Testis (tissue), 2 donors: ENCODE measurements at regions not wholly inside any gene's neighbourhood (a gene's known extent, or its start where the extent isn't known, plus 50 kb on each side); places are given as distances from the start of the nearest gene placed in this dataset.

Experiments used
- DNase-seq: peaks from one replicate; pipeline ENCODE4 v3.0.0-alpha.2; 2019
- H3K27ac ChIP-seq, 2 donors: fragments of 200-600 bp; sonication (generic); one replicate each; pipeline ENCODE4 v1.5.1; 2019
- H3K27me3 ChIP-seq: fragments of 200-600 bp; sonication (generic); one replicate; pipeline ENCODE4 v1.5.1; 2019
- H3K36me3 ChIP-seq: fragments of 200-600 bp; sonication (generic); one replicate; pipeline ENCODE4 v1.5.1; 2017; ENCODE audit warnings: low read depth; ENCODE audit errors: missing control alignments
- H3K4me1 ChIP-seq: fragments of 200-600 bp; sonication (generic); one replicate; pipeline ENCODE4 v1.5.1; 2019
- H3K4me3 ChIP-seq, 2 donors: fragments of 200-600 bp; sonication (generic); one replicate each; pipeline ENCODE4 v1.5.1; 2017 to 2019
- H3K9me3 ChIP-seq: fragments of 200-600 bp; sonication (generic); one replicate; pipeline ENCODE4 v1.5.1; 2017
- POLR2A ChIP-seq: fragments of 450-650 bp; IDR thresholded peaks from one replicate; pipeline ENCODE4 v1.6.1; 2017; ENCODE audit warnings: antibody characterized with exemption, mild to moderate bottlenecking, moderate library complexity
- WGBS, 2 donors: methylation state at CpG; one replicate each; pipeline ENCODE4 v1.1.5; 2018; 5-methylcytosine and 5-hydroxymethylcytosine counted together
- intact Hi-C: fragments of 100-400 bp; cut with DNase I; formaldehyde crosslinking; loops from one replicate; pipeline ENCODE4 v1.15.1; 2023; ENCODE audit warnings: low total_unique reads
- TF ChIP-seq, protein P1 (sequence below), 3 experiments: fragments of 450-650 bp in 2 of 3; fragments of 200-600 bp in 1 of 3; sonication (generic) in 1 of 3; IDR thresholded peaks; one replicate each; pipeline ENCODE4 v1.5.1; 2016 to 2019; ENCODE audit warnings: antibody characterized with exemption in 3 of 3, mild to moderate bottlenecking in 2 of 3, moderate library complexity in 1 of 3

DNA sequence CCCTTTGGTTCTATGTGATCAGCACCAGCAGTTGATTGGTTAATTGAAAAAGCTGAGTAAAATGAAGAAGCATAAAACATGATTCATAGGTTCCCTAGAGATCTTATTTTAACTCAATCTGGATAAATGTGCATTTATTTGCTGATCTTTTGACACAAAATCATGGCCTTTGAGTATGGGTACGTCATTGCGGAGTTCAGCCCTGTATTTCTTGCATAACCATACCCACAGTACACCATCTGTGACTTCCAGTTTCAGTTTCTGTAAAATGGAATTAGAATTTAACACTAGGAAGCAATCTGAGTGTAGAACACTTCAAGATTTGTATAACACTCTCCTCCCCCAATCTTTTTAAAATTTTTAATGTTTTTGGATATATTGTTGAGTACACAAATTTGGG is 358.2 kb downstream of the DDX10 start:
- TF ChIP-seq POLR2A: no peak
- TF ChIP-seq, protein P1, sequence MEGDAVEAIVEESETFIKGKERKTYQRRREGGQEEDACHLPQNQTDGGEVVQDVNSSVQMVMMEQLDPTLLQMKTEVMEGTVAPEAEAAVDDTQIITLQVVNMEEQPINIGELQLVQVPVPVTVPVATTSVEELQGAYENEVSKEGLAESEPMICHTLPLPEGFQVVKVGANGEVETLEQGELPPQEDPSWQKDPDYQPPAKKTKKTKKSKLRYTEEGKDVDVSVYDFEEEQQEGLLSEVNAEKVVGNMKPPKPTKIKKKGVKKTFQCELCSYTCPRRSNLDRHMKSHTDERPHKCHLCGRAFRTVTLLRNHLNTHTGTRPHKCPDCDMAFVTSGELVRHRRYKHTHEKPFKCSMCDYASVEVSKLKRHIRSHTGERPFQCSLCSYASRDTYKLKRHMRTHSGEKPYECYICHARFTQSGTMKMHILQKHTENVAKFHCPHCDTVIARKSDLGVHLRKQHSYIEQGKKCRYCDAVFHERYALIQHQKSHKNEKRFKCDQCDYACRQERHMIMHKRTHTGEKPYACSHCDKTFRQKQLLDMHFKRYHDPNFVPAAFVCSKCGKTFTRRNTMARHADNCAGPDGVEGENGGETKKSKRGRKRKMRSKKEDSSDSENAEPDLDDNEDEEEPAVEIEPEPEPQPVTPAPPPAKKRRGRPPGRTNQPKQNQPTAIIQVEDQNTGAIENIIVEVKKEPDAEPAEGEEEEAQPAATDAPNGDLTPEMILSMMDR (IDR thresholded peaks at IDR 0.05): no peak
- WGBS, 2 donors: 73 to 82% methylated on average over 2 of the region's 2 CpGs
- DNase-seq: no peak
- Histone ChIP-seq H3K27me3 (no peaks in the 10 kb centered on the region), H3K27ac (no peak overlapping the region), H3K36me3 (no peaks in the 10 kb centered on the region), H3K9me3 (no peaks in the 10 kb centered on the region), H3K4me1 (no peaks in the 10 kb centered on the region), H3K4me3 (no peak overlapping the region)
- intact Hi-C loops: no loop called here

DNA sequence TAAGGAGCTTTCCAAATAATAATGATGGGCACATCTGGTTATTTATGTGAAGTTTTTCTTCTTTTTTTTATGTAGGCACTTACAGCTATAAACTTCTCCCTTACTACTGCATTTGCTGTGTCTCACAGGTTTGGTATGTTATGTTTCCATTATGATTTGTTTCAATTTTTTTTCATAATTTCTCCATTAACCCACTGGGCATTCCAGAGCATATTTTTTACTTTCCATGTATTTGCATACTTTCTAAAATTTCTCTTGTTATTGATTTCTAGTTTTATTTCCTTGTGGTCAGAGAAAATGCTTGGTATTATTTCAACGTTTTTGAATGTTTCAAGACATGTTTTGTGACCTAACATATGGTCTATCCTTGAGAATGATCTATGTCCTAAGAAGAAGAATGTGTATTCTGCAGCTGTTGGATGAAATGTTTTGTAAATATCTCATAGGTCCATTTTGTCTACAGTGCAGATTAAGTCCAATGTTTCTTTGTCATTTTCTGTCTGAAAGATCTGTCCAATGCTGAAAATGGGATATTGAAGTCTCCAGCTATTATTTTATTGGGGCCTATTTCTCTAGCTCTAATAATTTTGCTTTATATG is 362.1 kb downstream of the DDX10 start:
- DNase-seq: no peak
- intact Hi-C loops: no loop called here
- 51 to 57% methylated on average over 1 of the region's 1 CpG for WGBS, 2 donors
- Histone ChIP-seq H3K9me3 (no peaks in the 10 kb centered on the region), H3K27me3 (no peaks in the 10 kb centered on the region), H3K4me1 (no peaks in the 10 kb centered on the region), H3K36me3 (no peaks in the 10 kb centered on the region), H3K4me3 (no peak overlapping the region), H3K27ac (no peak overlapping the region)
- TF ChIP-seq, protein P1 (IDR thresholded peaks at IDR 0.05): no peak
- no peak for TF ChIP-seq POLR2A

DNA sequence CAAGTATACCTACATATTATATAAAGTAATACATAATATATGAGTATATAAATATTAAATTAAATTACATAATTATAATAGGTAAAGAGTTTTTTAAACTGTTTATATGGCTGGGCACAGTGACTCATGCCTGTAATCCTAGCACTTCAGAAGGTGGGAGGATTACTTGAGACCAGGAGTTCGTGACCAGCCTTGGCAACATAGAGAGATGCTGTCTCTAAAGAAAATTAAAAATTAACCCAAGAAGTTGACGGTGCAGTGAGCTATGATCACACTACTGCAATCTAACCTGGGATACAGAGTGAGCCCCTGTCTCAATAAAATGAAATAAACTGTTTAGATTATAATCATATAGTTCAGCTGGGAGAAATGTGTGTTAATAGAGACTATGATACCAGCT is 363.0 kb downstream of the DDX10 start:
- WGBS, 2 donors: 92 to 94% methylated on average over 2 of the region's 2 CpGs
- H3K4me3 ChIP-seq: no peak overlapping the region
- no peaks in the 10 kb centered on the region for H3K9me3 ChIP-seq
- no peaks in the 10 kb centered on the region for H3K4me1 ChIP-seq
- H3K27me3 ChIP-seq: no peaks in the 10 kb centered on the region
- TF ChIP-seq POLR2A: no peak
- TF ChIP-seq, protein P1 (IDR thresholded peaks at IDR 0.05): no peak
- DNase-seq: no peak
- no peaks in the 10 kb centered on the region for H3K36me3 ChIP-seq
- intact Hi-C loops: no loop called here
- no peak overlapping the region for H3K27ac ChIP-seq

GRCh38 chr11:109029927-109030326 is 365.1 kb downstream of the DDX10 start:
- Histone ChIP-seq H3K27ac (no peak overlapping the region), H3K9me3 (no peaks in the 10 kb centered on the region), H3K4me3 (no peak overlapping the region), H3K36me3 (no peaks in the 10 kb centered on the region), H3K4me1 (no peaks in the 10 kb centered on the region), H3K27me3 (no peaks in the 10 kb centered on the region)
- no peak for TF ChIP-seq POLR2A
- TF ChIP-seq, protein P1 (IDR thresholded peaks at IDR 0.05): no peak
- intact Hi-C loops: no loop called here
- DNase-seq: no peak
- 72 to 74% methylated on average over 5 of the region's 5 CpGs for WGBS, 2 donors

- Histone ChIP-seq H3K36me3 (no peaks in the 10 kb centered on the region), H3K27ac (no peak overlapping the region), H3K4me1 (no peaks in the 10 kb centered on the region), H3K9me3 (no peaks in the 10 kb centered on the region), H3K27me3 (no peaks in the 10 kb centered on the region), H3K4me3 (no peak overlapping the region)
- WGBS, 2 donors: 82 to 89% methylated on average over 2 of the region's 2 CpGs
- no peak for DNase-seq
- TF ChIP-seq POLR2A: no peak
- TF ChIP-seq, protein P1 (IDR thresholded peaks at IDR 0.05): no peak
- intact Hi-C loops: no loop called here
These were observed 368.9 kb downstream of the DDX10 start for GRCh38 chr11:109033627-109034338.
